ENCODE measurements at regions not wholly inside any gene's neighbourhood (a gene's known extent, or its start where the extent isn't known, plus 50 kb on each side); places are given as distances from the start of the nearest gene placed in this dataset.
"Not testable (repeated sequence)": the region's sequence is repeated elsewhere in the genome, so short reads cannot be mapped to it uniquely, and the experiment has no call there.

- DNase-seq (ENCODE audit: low read depth in 4 of 4, low spot score in 3 of 4) = no peak
Observed at GRCh38 chr5:172550096-172550765, 90.8 kb upstream of the NEURL1B start.

DNA sequence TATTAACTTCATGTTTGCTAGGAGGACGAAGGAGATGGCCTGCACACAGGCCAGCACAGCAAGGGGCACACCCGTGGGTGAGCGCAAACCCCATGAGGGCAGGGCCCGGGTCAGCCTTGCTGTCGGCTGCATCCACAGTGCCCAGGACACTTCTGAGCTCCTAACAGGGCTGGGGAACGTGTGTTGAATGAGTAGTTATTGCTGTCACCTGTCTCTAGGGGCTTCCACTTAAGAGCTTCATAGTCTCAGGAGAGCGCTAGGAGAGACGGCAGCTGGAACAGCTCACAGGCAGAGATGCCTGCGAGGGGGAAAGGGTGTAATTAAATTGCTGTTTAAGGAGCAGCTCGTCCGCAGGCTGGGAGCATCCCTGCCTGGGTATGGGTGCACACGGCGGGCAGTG lies 91.4 kb upstream of the NEURL1B start:
- DNase-seq (ENCODE audit: low read depth in 4 of 4, low spot score in 3 of 4) = no peak

- no peak for DNase-seq (ENCODE audit: low read depth in 4 of 4, low spot score in 3 of 4)
Observed at GRCh38 chr5:172548981-172549687, 91.9 kb upstream of the NEURL1B start.

DNA sequence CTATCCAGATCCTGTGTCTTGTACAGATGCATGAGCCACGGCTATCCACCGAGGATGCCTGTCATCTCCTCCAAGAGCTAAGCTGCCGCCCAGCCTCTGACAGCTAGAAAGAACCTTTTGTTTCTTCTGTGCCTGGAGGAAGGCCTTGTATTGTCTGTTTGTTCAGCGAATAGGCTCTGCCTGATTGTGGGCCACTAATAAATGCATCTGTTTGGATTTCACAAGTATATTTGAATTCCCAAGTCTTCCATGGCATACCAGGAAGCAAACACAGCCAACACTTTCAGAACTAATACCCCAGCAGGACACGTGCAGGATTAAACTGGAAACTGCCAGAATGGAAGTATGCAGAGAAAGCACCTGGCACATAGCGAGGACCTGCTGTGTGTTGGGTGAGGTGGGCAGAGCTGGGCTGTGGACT lies 92.7 kb upstream of the NEURL1B start:
- DNase-seq (ENCODE audit: low read depth in 4 of 4, low spot score in 3 of 4) = no peak

GRCh38 chr5:172546196-172546595 lies 91.9 kb upstream of the SH3PXD2B start:
- DNase-seq (ENCODE audit: low read depth in 4 of 4, low spot score in 3 of 4) = no peak

DNA sequence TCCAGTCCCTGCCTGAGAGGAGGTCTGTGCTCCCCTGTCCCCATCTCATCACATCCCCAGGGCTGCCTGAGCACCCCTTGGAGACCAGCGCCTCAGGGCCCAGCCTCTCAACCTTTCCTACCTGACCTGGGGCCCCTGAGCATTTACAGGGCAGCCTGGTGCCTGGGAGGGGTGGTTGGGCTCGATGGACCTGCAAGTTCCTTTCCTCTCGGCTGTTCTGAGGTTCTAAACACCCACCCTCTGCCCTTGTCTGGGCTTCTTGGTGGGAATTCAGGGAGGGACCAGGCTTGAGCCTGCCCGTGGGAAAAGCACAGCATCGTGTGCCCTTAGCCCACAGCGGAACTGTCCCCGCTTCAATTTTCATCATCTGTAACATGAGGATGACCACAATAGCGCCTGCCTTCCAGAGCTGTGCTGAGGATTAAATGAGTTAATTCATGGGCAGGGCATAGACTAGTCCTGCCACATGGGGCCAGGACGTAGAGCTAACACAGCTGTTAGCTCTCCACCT lies 91.0 kb upstream of the SH3PXD2B start:
- no peak for DNase-seq (ENCODE audit: low read depth in 4 of 4, low spot score in 3 of 4)

DNA sequence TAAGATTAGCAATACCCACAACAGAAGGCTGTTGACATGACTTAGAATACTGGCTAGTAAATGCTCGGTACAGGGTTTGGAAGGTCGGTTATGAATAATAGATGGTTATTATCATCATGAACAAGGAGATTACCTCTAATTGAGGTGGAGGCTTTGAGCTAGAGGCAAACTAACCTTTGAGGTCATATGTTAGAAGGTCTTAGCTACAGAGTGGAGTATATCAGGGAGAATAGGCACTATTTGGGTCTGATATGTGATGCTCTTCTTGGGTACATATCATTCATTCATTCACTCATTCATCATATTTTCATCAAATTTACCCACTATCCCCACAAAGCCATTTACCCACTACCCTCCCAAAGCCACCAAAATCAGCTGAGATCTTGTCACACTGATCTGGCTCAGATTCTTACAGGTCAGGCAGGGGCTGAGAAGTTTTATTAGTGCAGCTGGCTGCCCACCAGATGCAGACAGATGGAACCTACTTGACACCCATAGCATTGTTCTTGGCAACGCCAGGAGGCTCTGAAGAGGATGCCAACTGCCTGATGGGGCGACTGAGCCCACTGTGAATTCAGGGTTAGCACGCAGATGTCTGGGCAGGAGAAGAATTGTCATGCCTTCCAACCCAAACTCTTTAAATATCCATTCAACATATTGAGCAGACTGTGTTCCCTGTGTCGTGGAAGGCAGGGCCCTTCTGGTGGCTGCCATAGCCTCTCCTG lies 90.2 kb upstream of the SH3PXD2B start:
- DNase-seq (ENCODE audit: low read depth in 4 of 4, low spot score in 3 of 4) = no peak

DNA sequence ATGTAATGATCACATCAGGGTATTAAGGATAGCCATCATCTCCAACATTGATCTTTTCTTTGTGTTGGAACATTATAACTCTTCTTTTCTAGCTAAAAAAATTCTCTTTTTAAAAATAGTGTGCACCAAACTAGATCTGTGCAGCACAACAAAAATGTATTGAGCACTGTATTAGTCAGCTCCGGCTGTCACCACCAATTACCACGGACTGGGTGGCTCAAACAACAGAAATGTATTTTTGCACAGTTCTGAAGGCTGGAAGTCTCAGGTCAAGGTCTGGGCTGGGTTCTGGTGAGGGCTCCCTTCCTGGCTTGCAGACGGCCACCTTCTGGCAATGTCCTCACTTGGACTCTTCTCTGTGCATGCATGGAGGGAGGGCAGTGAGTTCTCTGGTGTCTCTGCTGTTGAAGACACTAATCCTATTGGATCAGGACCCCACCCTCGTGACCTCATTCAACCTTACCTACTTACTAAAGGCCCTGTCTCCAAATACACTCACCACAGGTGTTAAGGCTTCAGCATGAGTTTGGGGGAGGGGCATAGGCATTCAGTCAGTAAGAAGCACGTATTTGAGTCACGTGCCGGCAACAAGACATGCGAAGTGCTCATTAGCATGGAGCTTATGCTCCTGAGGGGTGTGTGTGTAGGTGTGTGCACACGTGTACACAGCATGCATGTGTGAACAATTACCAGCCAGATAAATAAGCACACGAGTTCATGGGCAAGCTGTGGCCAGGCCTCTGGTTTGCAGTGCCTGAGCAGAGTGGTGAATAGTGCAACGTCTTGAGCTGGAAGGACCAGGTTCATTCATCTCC lies 89.4 kb upstream of the SH3PXD2B start:
- no peak for DNase-seq (ENCODE audit: low read depth in 4 of 4, low spot score in 3 of 4)

DNA sequence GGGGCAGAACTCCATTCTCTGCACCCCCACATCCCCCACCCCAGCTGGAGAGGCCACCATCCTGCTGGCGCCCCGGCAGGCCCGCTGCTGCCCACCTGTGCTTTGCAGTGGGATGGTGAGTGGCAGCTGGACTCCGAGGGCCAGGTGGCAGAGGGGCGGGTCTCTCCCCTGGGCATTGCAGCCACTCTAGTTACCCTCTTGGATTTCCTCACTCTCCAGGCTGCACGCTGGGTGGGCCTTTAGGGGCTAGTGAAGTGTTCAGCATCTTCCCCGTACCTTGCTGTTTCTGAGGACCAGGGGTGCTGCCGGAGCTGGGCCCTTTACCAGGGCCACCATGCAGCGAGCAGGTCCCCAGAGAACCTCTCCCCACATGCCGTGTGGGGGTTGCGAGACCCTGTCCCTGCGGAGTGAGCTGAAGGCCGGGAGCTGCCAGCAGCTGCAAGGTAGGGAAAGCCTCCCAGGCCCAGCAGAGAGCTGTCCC lies 88.4 kb upstream of the SH3PXD2B start:
- DNase-seq (ENCODE audit: low read depth in 4 of 4, low spot score in 3 of 4) = no peak

DNA sequence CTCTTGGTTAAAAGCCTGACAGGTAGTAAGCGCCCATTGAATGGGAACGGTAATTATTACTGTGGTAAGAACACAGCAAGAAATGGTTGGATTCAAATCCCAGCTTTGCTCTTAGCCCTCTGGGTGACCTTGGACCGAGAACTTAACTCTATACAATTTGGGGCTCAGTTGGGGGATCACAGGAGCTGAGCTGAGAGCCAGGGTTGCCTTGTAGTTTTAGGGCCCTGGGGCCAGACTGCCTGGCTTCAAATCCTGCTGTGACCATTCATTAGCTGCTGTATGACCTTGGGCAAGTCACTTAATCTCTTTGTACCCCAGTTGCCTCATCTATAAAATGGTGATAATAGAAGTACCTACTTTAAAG lies 87.4 kb upstream of the SH3PXD2B start:
- DNase-seq (ENCODE audit: low read depth in 4 of 4, low spot score in 3 of 4) = no peak

GRCh38 chr5:172541099-172541772 lies 86.9 kb upstream of the SH3PXD2B start:
- no peak for DNase-seq (ENCODE audit: low read depth in 4 of 4, low spot score in 3 of 4)

GRCh38 chr5:172540099-172540870 lies 86.0 kb upstream of the SH3PXD2B start:
- DNase-seq (ENCODE audit: low read depth in 4 of 4, low spot score in 3 of 4) = no peak

- no peak for DNase-seq (ENCODE audit: low read depth in 4 of 4, low spot score in 3 of 4)
Observed at GRCh38 chr5:172535108-172535445, 80.8 kb upstream of the SH3PXD2B start.

DNA sequence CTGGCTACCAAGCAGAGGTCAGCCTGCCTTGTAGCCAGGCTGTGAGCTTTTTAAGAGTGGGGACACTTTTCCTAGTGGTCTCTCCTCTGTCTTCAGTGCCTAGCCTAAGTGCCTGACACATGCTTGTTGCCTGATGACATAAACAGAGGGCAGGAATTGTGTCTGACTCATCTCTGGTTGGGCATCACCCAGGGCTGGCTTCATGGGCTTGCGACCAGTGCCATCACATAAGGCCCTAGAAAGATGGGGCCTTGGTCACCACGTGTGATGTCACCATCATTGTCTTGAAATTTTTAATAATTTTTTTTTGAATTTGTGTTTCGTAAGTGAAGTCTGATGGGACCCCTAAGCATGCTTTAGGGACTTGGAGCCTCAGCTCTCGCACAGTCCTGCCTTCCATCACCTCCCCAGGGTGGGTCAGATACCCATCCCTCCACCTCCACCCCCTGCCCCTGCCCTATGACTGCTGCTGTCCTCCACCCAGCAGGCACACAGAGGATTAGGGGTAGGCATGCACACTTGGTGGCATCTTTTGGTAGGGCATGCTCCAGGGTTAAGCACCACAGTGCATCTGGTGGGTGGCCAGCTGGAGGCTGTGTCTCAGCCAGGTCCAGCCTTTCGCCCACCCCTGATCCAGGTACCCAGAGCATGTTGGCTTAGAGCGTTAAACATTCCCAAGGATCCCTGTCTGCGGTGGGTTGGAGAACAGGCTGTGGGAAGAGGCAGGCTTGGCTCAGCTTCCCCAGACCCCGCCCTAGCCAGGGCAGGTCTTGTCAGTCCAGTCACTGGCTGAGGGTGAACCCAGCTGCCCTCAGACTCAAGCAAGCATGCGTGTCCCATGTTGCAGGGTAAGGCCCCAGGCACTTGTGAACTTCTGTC lies 80.1 kb upstream of the SH3PXD2B start:
- no peak for DNase-seq (ENCODE audit: low read depth in 4 of 4, low spot score in 3 of 4)

DNA sequence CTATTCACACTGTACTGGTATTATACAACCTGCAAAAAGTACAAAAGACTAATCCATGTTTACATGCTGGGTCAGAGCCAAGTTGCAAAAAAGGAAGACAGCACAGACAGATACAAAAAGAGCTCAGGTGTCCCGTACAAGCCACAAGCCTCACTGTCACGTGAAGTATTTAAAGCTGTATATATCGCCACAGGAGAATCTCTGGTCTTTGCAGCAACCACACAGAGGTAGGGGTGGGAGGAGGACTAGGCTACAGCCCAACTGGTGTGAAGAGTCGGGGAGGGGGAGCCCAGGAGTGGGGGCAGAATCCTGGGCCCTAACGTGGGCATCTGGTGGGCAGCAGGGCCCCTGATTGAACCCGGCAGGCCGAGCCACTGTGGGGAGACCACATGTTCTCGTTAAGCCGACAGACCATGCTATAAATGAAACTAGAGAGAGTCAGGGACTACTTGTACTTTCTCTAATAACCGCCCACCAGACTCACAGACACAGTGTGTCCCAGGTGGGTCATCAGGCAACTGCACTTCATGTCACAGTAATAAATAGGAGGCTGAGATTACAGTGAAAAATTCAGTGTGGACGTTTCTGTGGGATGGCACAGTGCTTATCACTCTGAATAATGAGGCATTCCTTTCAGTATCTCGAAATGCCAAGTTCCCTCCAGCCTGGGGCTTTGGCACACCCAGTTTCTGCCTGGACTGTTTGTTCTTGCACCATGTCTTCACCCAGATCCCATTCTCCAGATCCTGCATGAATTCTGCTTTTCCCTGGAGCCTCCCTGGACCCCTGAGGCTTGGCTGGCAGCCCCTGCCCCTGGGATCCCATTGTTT lies 79.3 kb upstream of the SH3PXD2B start:
- DNase-seq (ENCODE audit: low read depth in 4 of 4, low spot score in 3 of 4) = no peak

DNA sequence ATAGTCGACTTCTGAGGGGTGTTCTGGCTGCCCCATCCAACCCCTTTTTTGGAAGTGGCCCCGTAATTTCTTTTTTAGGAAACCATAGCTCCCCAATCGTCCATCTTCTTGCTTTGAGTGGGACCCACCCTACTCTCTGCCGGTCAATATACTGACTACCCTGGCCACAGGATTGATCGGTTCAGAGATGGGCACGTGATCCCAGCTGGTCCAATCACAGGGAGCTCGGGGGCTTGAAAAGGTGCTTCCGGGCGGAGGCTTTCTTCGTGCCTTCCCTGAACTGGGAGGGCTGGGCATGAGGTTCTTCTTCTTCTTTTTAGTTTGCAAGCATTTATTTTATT lies 78.7 kb upstream of the SH3PXD2B start:
- no peak for DNase-seq (ENCODE audit: low read depth in 4 of 4, low spot score in 3 of 4)

GRCh38 chr5:172532439-172532838 lies 78.1 kb upstream of the SH3PXD2B start:
- DNase-seq (ENCODE audit: low read depth in 4 of 4, low spot score in 3 of 4) = not testable (repeated sequence)

DNA sequence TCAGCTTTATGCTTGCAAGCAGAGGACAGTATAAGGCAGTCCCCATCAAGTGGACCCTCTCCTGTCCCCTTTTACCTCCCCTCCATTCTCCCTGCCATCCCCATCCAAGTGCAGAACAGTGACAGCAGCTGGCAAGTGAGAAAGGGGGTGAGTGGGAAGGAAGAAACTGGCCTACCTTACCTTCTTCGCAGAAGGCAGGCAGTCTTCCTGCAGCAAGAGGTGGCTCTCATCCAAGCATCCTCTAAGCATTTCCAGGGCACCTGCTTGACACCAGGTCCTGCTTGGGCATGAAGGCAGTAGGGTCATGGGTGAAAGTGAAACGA lies 77.3 kb upstream of the SH3PXD2B start:
- DNase-seq (ENCODE audit: low read depth in 4 of 4, low spot score in 3 of 4) = no peak

All from left renal pelvis (tissue), 4 donors.